WTC11 (cell line): ENCODE measurements at regions not wholly inside any gene's neighbourhood (a gene's known extent, or its start where the extent isn't known, plus 50 kb on each side); places are given as distances from the start of the nearest gene placed in this dataset.

ENCODE experiments used
- ATAC-seq: fragments of 200-7000 bp; cut with Tn5 transposase; 2 replicates; pipeline ENCODE4 v1.10.0; 2021; ENCODE audit warnings: mild to moderate bottlenecking, moderate library complexity
- CTCF ChIA-PET: fragments of 300-600 bp; sonication (Branson Sonifier 250); formaldehyde crosslinking; loops from one replicate; lab custom pipeline; 2021; ENCODE audit warnings: antibody characterized with exemption; lab: Charles Lee
- POLR2A ChIA-PET: fragments of 350-600 bp; sonication (Branson Sonifier 250); formaldehyde crosslinking; loops from one replicate; lab custom pipeline; 2021; ENCODE audit warnings: antibody characterized with exemption; lab: Charles Lee
- DNase-seq: peaks from one replicate; pipeline ENCODE4 v3.0.0; 2021; ENCODE audit warnings: low spot score
- H3K27ac Mint-ChIP-seq: 2 replicates; pipeline ENCODE4 v1.8.0; 2021; ENCODE audit warnings: mixed read lengths
- H3K27me3 Mint-ChIP-seq: 2 replicates; pipeline ENCODE4 v1.8.0; 2021; ENCODE audit warnings: low read depth, mild to moderate bottlenecking, moderate library complexity, mixed read lengths
- H3K36me3 Mint-ChIP-seq: 2 replicates; pipeline ENCODE4 v1.8.0; 2021; ENCODE audit warnings: mixed read lengths
- H3K4me1 Mint-ChIP-seq: 2 replicates; pipeline ENCODE4 v1.8.0; 2022; ENCODE audit warnings: mixed read lengths
- H3K4me3 Mint-ChIP-seq: 2 replicates; pipeline ENCODE4 v1.8.0; 2021; ENCODE audit warnings: mild to moderate bottlenecking, moderate library complexity, mixed read lengths
- H3K9me3 Mint-ChIP-seq: 2 replicates; pipeline ENCODE4 v1.8.0; 2021; ENCODE audit warnings: mixed read lengths
- GTF2I ChIP-seq: fragments of 250-450 bp; sonication (Bioruptor Pico); conservative IDR thresholded peaks from 2 replicates; pipeline ENCODE4 v1.4.0; 2021; ENCODE audit warnings: mild to moderate bottlenecking
- NFATC4 ChIP-seq: fragments of 250-450 bp; sonication (Bioruptor Pico); IDR thresholded peaks from 2 replicates; pipeline ENCODE4 v1.9.0; 2021; ENCODE audit warnings: mild to moderate bottlenecking
- NFYB ChIP-seq: sonication (generic); formaldehyde crosslinking; conservative IDR thresholded peaks from 2 replicates; pipeline ENCODE4 v1.8.0; 2022; ENCODE audit warnings: low read depth, missing genetic modification reagents
- NR2C2 ChIP-seq: sonication (generic); formaldehyde crosslinking; IDR thresholded peaks from 2 replicates; pipeline ENCODE4 v1.8.0; 2022; ENCODE audit warnings: mild to moderate bottlenecking, missing genetic modification reagents
- PRDM15 ChIP-seq: sonication (generic); formaldehyde crosslinking; IDR thresholded peaks from 2 replicates; pipeline ENCODE4 v1.8.0; 2022; ENCODE audit warnings: missing genetic modification reagents
- ZNF232 ChIP-seq: sonication (generic); formaldehyde crosslinking; IDR thresholded peaks from 2 replicates; pipeline ENCODE4 v1.8.0; 2022; ENCODE audit warnings: mild to moderate bottlenecking, missing genetic modification reagents
- ZNF416 ChIP-seq: fragments of 250-450 bp; sonication (Bioruptor Pico); IDR thresholded peaks from 2 replicates; pipeline ENCODE4 v1.9.0; 2021; ENCODE audit warnings: mild to moderate bottlenecking, inconsistent platforms
- ZNF671 ChIP-seq: fragments of 250-450 bp; sonication (Bioruptor Pico); IDR thresholded peaks from 2 replicates; pipeline ENCODE4 v1.8.0; 2021; ENCODE audit warnings: mild to moderate bottlenecking
- ZSCAN18 ChIP-seq: fragments of 250-450 bp; sonication (Bioruptor Pico); IDR thresholded peaks from 2 replicates; pipeline ENCODE4 v2.1.2; 2022; ENCODE audit warnings: mild to moderate bottlenecking, moderate library complexity
- TF ChIP-seq, protein P1 (sequence below): sonication (generic); formaldehyde crosslinking; IDR thresholded peaks from 2 replicates; pipeline ENCODE4 v1.8.0; 2022; ENCODE audit warnings: mild to moderate bottlenecking, missing genetic modification reagents
- TF ChIP-seq, protein P2 (sequence below): sonication (generic); formaldehyde crosslinking; IDR thresholded peaks from 2 replicates; pipeline ENCODE4 v1.8.1; 2022; ENCODE audit warnings: low read depth, missing genetic modification reagents, borderline replicate concordance
- TF ChIP-seq, protein P3 (sequence below): sonication (generic); formaldehyde crosslinking; IDR thresholded peaks from 2 replicates; pipeline ENCODE4 v1.8.0; 2022; ENCODE audit warnings: mild to moderate bottlenecking, missing genetic modification reagents

DNA sequence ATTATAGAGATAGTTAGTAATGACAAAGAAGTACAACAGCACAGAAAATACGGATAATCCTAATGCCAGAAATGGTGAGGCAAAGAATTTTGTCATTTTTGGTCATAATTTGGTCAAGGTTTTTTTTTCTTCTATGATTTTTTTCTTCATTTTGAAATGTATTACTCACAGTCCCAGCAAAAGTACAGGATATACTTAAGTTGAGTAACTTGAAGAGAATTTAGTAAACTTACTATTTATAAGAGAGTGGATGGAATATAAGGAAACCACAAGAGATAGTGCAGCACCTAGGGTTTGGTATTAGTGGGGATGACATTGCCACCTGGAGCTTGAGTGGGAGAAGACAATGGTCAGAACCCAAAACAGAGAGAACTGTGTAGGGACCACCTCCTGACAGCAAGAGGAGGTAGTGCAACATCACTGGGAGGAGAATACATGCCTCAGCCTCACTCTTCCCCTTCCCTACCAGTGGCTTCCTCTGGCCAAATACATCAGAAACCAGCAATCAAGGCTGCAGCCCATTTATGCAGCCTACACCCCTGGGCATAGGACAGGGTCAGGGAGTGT, 434.5 kb upstream of the TRPC7 start:
- peak; percentile 79 for ATAC-seq
- POLR2A ChIA-PET, result no interaction called here

GRCh38 chr5:136793300-136793699, 428.0 kb upstream of the TRPC7 start:
- ATAC-seq (no peak), DNase-seq (no peak)
- H3K27me3 Mint-ChIP-seq, result peaks cover 14% of the 10 kb centered on the region
- H3K36me3 Mint-ChIP-seq, result peaks cover 10% of the 10 kb centered on the region
- CTCF ChIA-PET, result no interaction called here
- H3K4me1 Mint-ChIP-seq, result peaks cover 16% of the 10 kb centered on the region
- no peak overlapping the region for H3K4me3 Mint-ChIP-seq
- peaks cover 23% of the 10 kb centered on the region for H3K9me3 Mint-ChIP-seq
- no peak for TF ChIP-seq ZNF416
- POLR2A ChIA-PET, result no interaction called here
- no peak overlapping the region for H3K27ac Mint-ChIP-seq

More for the DNA sequence above, 434.5 kb upstream of the TRPC7 start:
- no peak for DNase-seq
- CTCF ChIA-PET, result interaction anchor here (1.0 kb wide), 1 partner anchor 435 kb away, joined by 4 read pairs; the partner anchor contains the start of gene TRPC7
- no peak overlapping the region for H3K4me3 Mint-ChIP-seq
- H3K4me1 Mint-ChIP-seq, result no peaks in the 10 kb centered on the region
- H3K27ac Mint-ChIP-seq, result no peak overlapping the region
- no peaks in the 10 kb centered on the region; the same call in 1 of the 2 replicates for H3K27me3 Mint-ChIP-seq
- H3K36me3 Mint-ChIP-seq, result no peaks in the 10 kb centered on the region
- TF ChIP-seq ZNF671 (CRISPR knock-in tag), result no peak
- no peak for TF ChIP-seq NFATC4 (CRISPR knock-in tag)
- TF ChIP-seq, protein P1, sequence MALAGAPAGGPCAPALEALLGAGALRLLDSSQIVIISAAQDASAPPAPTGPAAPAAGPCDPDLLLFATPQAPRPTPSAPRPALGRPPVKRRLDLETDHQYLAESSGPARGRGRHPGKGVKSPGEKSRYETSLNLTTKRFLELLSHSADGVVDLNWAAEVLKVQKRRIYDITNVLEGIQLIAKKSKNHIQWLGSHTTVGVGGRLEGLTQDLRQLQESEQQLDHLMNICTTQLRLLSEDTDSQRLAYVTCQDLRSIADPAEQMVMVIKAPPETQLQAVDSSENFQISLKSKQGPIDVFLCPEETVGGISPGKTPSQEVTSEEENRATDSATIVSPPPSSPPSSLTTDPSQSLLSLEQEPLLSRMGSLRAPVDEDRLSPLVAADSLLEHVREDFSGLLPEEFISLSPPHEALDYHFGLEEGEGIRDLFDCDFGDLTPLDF (CRISPR knock-in tag), result no peak
- no peak for TF ChIP-seq GTF2I (CRISPR knock-in tag)
- TF ChIP-seq, all 79 proteins: peak for 0
- H3K9me3 Mint-ChIP-seq, result peaks cover 10% of the 10 kb centered on the region

DNA sequence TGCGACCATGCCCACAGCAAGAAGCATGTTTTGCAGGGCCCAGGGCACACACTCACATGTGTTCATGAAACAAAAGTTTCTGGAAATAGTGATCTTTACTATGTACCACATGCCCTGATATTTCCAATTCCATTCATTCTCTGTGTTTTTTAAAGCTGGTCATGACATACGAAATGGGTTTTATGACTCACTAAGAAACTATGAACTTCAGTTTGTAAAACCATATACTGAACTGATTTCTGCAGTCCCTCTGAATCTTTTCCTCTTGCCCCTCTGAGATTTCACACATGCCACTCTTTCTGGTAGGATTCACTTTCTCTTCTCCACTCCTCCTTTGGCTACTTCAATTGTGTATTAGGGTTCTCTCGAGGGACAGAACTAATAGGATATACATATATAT, 416.1 kb upstream of the TRPC7 start:
- ATAC-seq, result no peak
- CTCF ChIA-PET, result no interaction called here
- no peak overlapping the region for H3K27ac Mint-ChIP-seq

More for the DNA sequence above, 416.1 kb upstream of the TRPC7 start:
- TF ChIP-seq, protein P2, sequence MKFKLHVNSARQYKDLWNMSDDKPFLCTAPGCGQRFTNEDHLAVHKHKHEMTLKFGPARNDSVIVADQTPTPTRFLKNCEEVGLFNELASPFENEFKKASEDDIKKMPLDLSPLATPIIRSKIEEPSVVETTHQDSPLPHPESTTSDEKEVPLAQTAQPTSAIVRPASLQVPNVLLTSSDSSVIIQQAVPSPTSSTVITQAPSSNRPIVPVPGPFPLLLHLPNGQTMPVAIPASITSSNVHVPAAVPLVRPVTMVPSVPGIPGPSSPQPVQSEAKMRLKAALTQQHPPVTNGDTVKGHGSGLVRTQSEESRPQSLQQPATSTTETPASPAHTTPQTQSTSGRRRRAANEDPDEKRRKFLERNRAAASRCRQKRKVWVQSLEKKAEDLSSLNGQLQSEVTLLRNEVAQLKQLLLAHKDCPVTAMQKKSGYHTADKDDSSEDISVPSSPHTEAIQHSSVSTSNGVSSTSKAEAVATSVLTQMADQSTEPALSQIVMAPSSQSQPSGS, result no peak
- TF ChIP-seq PRDM15 (CRISPR knock-in tag), result no peak
- TF ChIP-seq ZNF232 (CRISPR knock-in tag), result no peak
- TF ChIP-seq ZSCAN18 (CRISPR knock-in tag), result no peak
- no peak for TF ChIP-seq NR2C2 (CRISPR knock-in tag)
- no peak for TF ChIP-seq NFYB (CRISPR knock-in tag)
- TF ChIP-seq, protein P1 (CRISPR knock-in tag), result no peak
- TF ChIP-seq, protein P3, sequence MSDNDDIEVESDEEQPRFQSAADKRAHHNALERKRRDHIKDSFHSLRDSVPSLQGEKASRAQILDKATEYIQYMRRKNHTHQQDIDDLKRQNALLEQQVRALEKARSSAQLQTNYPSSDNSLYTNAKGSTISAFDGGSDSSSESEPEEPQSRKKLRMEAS (CRISPR knock-in tag), result no peak
- TF ChIP-seq, all 79 proteins: peak for 0
- POLR2A ChIA-PET, result no interaction called here
- Mint-ChIP-seq H3K36me3 (0 out of 2 replicates have a peak, but pooled peaks cover 5% of the 10 kb centered on the region), H3K4me3 (no peak overlapping the region), H3K9me3 (peaks cover 9% of the 10 kb centered on the region), H3K27me3 (peaks cover 9% of the 10 kb centered on the region), H3K4me1 (peaks cover 9% of the 10 kb centered on the region)
- DNase-seq, result no peak
